GM18502 (cell line): ENCODE measurements at regions not wholly inside any gene's neighbourhood (a gene's known extent, or its start where the extent isn't known, plus 50 kb on each side); places are given as distances from the start of the nearest gene placed in this dataset.

Experiments used
- ATAC-seq: cut with Tn5 transposase; IDR thresholded peaks from one replicate; pipeline ENCODE4 v1.9.1; 2021; ENCODE audit warnings: mild to moderate bottlenecking; ENCODE audit not compliant: unreplicated experiment, poor library complexity

DNA sequence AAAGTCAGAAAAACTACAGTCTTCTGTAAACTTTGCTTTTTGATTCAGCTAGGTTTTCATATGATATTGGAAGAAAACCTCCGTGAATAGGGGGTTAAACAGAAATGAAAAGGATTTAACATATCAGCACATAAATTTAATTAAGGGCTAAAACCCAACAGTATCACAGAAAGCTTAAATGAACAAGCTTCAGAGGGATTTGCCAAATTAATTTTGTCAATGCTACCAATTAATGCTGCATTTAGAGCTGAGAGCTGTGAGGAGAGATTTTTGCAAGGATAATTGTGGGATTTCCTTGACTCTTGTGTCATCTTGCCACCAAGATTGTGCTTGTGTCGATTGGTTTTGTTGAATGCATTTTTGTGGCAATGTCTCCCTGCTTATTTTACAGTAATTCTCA, 379.9 kb downstream of the CD109 start:
- no peak for ATAC-seq

DNA sequence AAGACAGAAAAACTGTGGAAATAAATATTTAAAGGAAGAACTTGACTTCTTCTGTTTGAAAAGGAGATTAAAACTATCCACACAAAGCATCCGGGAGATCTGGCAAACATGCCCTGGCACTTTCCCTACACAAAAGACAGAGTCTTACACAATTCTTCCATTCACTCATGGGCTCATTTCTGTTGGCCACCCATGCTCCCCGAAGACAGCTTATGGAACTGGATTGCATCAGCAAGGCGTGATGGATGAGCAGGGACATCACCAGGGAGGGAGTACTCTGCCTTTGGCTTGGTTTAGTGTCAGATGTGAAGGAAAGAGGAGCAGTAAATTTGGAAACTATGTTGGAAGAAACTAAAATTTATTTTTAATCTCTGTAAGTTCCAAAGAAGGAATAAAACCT, 379.3 kb downstream of the CD109 start:
- no peak for ATAC-seq

DNA sequence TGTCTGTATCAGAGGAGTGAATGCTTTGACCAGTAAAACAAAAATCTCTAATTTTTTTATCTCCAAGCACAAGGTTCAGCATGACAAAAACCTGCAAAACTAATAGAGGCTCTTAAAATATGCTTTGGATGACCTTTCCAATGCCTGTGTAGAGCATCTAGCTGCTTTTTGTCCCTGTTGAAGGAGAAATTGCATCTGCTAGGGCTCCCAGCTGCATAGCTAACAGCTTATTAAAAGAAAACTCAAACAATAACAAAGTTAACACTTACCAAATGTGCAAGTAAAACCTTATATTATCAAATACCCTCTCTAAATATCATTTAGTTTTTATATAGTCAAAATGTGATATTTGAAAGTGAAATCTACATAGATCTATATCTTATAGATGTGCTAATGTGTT, 378.6 kb downstream of the CD109 start:
- ATAC-seq = no peak

DNA sequence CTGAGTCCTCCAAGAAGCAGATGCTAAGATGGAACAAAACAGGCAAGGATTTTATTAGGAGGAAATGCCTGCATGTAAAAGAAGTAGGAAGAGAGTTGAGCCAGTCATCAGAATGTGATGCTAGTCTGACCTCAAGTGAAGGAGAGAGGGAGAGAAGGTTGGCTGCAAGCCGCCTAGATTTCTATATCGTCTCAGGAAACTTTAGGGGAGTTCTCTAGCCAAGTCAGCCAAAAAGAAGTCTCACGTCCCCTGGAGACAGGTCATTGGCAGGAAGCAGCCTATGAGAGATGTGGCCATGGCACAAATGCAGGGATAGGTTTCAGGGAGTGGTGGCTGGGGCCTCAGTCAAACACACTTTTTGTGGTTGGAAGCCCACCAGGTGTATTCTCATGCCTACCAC, 378.0 kb downstream of the CD109 start:
- ATAC-seq = no peak

DNA sequence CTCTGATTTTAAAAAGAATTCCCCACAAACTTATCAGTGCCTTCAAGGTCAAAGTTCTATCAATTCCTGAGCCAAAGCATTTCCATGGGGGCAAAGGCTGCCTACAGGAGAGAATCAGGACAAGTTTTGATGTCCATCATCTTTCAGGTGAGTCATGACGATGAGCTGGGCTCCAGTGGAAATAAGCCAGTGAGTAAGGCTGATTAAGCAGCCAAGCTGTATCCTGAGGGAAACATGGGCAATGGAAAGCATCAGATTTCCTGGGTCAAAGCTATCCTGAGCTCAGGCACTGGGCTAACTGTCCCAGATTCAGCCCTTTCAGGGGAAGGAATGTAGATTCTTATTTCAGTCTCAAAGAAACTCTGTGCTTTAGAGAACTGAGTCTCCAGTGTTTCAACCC, 377.4 kb downstream of the CD109 start:
- ATAC-seq = no peak

DNA sequence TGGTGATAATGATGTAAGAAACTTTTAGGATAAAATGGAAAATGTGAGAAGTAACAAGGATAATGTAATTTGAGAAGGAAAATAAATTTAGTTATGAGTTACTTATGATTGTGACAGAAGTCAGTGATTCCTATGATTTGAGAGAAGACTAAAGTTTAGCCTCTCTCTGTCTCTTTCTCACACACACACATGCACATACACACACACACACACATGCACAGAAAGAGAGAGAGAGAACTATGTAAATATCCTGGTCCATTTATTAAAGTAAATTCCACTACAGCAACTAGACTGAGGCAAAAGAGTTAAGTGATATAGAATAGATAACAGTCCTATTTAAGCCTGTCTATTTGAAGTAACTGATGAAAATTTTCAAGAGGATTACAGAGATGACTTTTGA, 375.2 kb downstream of the CD109 start:
- ATAC-seq = no peak

DNA sequence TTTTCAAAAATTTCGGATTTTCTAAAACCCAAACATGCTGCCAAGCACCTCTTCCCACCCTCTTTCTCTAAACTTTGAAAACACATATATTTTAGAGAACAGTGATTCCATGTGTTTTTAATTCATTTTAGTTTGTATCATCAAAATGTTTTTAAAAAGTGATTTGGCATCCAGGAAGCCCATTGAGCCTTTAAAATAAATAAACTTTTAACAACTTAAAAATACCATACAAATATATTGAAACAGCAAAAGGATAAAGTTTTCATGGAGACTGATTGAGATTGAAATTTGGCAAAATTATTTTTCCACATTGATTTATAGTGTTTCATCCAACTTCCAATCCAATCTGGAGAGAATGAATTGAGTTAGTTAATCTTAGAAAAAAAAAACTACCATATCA, 374.7 kb downstream of the CD109 start:
- ATAC-seq = no peak

DNA sequence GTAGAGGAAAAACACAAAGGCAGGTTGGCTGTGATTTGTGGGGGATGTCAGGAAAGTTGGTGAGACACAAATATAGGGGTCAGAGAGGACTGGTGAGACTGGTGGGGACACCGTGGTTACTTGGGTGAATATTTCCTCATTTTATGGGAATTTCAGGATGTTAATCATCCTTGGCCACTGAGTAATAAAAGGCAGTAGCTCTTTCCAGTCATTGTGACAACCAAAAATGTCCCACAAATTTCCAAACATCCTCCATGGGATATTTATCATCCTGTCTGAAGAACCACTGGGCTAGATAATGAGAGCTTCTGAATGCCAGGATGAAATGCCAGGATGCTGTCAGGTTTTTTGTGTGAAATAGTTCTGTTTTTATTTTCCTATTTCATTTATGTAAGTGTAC, 374.1 kb downstream of the CD109 start:
- no peak for ATAC-seq

DNA sequence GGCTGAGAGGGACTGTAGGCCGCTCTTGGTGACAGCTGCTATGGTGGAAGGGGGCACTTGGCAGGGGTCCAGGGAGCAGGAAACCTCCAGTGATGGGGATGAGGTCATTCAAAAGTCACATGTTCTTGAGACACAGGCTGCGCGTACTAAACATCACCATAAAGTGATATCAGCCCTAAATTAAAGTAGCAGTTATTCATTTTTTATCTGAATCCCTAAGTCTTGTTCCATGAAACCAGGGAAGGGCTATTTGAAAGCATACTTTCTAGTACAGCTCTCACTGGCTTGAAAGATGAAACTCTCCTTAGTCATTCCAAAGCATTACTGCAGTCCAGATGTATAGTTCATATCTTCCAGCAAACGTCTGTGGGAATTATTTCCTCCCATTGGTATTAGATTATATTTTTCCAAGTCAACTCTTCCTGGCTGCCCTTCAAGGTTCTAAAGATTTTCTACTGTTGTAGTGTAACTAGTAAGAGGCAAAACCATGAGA, 373.1 kb downstream of the CD109 start:
- no peak for ATAC-seq

DNA sequence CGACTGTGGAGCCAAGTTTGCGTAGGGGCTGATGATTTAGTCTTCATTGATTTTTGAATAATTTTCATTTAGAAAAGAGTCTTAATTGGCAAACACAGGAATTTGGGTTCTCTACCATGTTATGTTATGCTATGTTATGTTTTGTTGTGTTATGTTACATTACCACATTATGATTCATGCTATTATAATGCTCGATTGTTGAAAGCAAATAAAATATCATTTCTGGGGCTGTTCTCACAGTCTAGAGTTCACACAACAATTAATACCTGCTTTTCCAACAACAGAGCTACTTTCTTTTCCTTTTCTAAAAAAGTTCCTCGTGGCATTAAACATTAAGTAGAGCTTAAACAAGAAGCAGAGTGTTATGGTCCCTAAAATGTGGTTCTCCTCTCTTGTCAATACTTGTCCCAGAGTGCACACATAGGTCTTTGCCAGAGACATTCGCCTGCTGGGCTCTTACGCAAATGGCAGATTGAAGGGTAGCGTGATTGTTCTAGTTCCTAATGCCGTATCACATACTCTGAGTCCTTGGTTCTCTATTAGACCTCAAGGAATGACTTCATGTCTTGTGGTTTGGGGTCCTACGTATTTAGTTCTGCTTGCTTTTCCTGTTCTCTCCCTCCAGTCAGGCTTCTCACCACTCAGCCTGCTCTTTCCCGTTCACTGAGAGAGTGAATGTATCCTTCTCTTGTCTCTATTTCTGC, 370.3 kb downstream of the CD109 start:
- ATAC-seq = no peak

DNA sequence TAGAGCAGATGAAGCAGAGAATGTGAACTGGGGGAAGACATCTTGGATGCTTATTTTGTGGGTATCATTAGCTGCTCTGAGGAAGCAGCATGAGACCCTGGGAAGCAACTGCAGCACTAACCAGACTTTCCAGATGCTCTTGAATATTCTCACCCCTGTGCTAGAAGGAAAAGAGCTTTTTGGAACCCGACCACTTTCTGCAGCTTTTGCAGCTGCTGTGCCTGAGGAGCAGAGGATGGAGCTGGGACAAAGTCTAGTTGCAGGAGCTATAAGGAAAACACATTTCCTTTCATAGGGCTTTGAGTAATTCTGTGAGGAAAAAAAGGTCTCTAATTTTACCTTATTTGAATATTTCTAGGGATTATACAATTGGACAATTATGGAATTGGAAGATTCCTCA, 369.7 kb downstream of the CD109 start:
- no peak for ATAC-seq

DNA sequence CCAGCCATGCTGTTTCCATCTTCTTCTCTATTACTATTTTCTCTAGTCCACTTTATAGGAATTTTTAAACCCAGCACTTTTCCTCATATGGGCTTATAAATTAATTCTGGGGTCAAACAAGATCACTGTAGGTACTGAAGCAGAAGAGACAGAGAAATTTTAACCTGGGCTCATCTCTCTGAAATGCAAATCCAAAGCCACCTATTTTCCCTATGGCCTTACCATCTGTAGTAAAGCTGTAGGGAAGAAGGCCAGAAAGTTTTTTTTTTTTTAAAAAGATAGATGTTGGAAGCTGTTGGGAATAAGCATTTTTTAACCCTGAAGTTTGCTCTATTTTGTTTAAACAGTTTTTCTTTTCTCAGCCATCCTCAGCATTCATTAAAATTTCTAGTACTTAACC, 367.4 kb downstream of the CD109 start:
- no peak for ATAC-seq

DNA sequence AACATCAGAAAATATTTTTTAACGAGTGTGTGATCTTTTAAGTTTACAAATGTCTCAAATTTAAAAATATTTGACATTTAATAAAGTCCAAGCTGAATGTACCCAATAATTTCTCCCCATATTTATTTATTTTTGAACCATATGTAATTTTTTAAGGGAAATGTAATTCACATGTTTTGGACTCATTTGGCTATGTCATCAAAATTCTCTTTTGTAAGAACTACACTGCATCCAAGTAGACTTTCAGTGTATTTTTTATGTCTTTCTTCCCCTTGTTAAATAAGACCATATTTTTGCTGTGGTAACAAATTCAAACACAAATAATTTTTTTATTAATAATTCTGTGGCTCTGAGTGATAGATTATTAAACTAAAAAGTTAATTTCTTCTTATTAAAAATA, 365.2 kb downstream of the CD109 start:
- no peak for ATAC-seq

DNA sequence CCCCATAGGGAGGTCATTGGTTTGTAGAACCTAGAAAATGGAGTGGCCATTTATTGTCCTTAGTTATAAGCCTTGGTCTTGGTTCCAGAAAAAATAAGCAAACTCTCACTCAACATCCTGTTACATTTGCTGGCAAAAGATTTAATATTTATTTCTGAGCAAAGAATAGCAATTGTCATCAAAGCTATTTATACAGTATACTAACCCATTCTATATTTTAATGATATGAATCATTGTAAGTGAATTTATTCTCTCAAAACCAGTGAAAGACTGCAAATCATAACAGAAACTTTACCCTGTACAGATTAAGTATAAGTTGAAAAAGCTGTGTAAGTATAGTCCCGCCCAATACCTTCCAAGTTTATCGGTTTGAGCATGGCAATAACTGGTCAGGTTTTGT, 364.4 kb downstream of the CD109 start:
- ATAC-seq = no peak

DNA sequence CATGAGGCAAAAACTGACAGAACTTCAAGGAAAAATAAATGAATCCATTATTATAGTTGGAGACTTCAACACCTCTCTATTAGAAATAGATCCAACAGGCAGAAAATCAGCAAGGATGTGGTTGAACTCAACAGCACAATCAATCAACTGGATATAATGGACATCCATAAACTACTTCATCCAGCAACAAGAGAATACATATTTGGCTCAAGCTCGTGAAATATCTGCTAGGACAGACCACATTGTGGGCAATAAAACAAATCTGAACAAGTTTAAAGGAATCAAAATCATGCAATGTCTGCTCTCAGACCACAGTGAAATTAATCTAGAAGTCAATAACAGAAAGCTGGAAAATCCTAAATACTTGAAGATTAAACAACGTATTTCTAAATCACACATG, 362.6 kb downstream of the CD109 start:
- ATAC-seq = no peak

DNA sequence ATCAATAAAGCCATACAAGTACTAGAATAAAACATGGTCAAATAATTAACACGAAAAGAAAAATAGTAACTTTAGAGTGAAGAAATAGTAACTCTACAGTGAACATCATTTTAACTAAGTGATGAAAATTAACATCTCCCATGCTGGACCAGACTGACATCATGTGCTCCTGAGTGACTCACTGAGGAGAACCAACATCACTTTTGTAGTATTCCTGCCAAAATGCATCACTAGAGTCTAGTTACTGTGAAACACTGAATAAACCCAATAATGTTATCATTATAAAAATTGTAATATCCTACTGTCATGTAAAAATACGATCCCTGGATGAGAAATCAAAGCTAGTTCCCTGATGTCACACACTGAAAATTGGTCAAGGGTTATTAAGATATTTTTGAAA, 361.3 kb downstream of the CD109 start:
- ATAC-seq = no peak

DNA sequence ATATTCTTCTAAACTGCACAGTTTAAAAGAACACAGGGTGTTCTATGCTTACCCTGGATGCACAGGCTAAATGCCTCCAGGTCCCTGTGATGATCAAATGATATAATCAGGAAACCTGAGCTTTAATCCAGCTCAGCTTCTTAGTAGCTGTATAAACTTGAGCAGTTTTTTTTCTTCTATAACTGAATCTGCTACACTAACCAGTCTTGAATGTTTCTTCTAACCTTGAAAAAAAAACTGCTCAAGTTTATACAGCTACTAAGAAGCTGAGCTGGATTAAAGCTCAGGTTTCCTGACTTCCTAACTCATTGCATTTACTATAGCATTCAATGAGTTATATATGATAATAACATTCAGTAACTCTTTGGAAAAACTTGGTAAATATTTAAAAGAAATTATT, 358.2 kb downstream of the CD109 start:
- no peak for ATAC-seq

DNA sequence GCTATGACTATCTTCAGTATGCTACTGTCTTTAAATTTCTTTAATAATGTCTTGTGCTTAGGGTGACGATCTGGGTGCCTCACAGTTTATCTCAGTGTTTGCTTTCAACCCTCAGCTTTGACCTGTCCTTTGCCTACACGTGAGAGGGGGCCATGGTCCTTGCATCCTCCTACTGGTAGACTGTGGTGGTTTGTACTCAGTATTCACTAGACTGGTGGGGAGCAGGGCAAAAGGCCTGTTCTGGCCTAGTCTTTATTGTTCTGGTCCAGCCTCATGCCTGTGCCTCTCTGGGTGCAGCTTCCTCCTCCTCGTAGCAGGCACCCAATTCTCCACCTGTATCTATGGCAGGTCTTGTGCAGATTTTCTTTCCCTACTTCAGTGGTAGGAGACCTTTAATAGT, 354.9 kb downstream of the CD109 start:
- no peak for ATAC-seq

DNA sequence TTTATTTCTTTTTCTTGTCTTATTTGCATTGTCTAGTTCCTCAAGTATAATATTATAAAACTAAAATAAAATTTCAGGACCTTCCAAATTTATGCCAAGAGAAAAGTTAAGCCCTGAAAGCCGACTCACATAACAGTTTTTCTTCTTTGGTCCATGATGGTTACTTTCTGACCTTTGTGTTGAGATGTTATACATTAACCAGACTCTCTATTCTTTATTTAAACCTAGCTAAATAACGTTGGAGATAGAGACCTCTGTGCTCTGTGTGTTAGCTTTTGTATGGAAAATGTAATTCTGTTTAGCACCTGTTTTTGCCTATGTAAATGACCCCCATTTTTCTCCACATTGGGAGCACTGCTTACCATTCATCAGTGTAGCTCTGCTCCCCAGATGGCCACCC, 352.4 kb downstream of the CD109 start:
- no peak for ATAC-seq

DNA sequence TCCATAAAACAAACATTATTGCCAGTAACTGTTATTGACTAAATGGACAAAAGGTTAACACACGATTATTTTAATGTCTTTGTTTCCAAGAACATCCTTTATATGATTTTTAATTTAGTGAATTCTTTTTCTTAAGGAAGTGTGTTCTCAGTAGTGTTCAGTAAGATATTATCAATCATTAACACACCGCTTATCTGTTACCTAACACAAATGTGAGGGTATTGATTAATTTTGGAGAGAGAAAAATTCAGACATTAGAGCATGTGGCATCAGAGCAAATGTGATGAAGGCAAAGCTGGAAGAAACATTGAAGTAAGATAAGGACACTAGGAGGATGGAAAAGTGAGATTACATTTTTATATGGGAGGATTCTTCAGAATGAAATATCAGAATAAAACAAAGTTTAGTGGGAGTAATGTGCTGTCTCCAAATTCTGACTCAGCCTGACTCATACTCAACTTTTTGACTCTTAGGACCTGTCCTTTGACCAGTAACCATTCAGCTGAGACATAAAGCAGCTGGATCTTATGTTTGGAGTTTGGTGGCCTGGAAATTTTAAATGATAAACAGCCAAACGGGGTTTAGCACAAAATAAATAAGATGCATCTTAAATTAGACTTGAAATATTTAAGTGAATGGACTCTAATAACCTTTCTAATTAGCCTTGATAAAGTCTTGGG, 348.6 kb downstream of the CD109 start:
- no peak for ATAC-seq

DNA sequence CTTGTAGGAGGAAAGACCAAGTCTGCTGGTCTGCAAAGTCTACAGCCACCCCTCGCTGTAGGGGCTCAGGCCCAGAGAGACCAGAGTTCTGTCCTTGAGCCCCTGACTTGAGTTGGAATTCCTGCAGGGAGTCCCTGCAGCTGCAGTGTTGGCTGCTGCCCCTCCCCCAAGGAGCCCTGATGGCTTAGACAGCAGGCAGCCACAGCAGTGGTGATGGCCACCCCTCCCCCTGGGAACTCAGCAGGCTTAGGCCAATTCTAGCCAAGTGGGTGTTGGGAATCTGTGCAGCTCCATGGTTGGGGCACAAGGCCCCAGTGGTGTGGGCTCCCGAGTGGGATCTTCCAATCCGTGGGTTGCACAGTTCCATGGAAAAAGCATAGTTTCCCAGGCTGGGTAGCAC, 345.4 kb downstream of the CD109 start:
- ATAC-seq = no peak

DNA sequence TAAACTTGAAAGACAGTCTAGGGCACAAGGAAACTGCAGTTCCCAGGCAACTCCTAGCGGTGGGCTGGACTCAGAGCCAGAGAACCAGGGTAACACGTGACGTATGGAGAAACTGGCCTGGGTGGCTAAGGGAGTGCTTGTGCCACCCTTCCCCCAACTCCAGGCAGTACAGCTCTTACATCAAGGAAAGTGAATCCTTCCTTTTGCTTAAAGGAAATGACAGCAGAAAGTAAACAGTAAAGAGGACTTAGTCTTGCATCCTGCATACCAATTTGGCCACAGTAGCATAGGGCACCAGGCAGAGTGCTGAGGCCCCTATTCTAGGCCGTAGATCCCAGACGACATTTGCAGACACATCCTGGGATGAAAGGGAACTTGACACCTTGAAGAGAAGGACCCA, 322.8 kb downstream of the CD109 start:
- ATAC-seq = no peak
